ENCODE measurements at regions not wholly inside any gene's neighbourhood (a gene's known extent, or its start where the extent isn't known, plus 50 kb on each side); places are given as distances from the start of the nearest gene placed in this dataset.

DNA sequence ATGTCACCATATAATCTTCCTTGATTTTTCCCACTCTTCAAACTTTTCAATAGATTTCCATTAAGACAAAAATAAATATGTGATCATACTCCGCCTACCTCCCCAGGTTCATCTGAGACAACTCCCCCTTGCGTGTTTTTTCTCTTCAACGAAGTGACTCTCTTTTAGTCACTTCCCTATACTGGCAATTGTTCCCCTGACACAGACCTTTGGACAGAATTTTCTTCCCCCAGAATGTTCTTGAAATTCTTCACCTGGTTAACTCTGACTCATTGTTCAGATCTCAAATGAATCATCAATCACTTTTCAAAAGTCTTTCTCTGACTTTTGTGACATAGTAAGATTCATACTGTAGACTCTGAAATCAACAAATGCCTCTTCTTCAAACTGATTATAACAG, 727.3 kb upstream of the LMO3 start:
- TF ChIP-seq, protein P1, sequence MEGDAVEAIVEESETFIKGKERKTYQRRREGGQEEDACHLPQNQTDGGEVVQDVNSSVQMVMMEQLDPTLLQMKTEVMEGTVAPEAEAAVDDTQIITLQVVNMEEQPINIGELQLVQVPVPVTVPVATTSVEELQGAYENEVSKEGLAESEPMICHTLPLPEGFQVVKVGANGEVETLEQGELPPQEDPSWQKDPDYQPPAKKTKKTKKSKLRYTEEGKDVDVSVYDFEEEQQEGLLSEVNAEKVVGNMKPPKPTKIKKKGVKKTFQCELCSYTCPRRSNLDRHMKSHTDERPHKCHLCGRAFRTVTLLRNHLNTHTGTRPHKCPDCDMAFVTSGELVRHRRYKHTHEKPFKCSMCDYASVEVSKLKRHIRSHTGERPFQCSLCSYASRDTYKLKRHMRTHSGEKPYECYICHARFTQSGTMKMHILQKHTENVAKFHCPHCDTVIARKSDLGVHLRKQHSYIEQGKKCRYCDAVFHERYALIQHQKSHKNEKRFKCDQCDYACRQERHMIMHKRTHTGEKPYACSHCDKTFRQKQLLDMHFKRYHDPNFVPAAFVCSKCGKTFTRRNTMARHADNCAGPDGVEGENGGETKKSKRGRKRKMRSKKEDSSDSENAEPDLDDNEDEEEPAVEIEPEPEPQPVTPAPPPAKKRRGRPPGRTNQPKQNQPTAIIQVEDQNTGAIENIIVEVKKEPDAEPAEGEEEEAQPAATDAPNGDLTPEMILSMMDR (IDR thresholded peaks at IDR 0.05) = no peak
- TF ChIP-seq SIN3A (IDR thresholded peaks at IDR 0.05; ENCODE audit: borderline replicate concordance, insufficient read depth, low read depth, low read length) (no peak), POLR2AphosphoS5 (IDR thresholded peaks at IDR 0.05; ENCODE audit: low read depth, low read length) (no peak), TCF7L2 (IDR thresholded peaks at IDR 0.05; ENCODE audit: low read depth, low read length) (no peak)

All from Panc1 (cell line).